ENCODE measurements at regions not wholly inside any gene's neighbourhood (a gene's known extent, or its start where the extent isn't known, plus 50 kb on each side); places are given as distances from the start of the nearest gene placed in this dataset.
"Not testable (repeated sequence)": the region's sequence is repeated elsewhere in the genome, so short reads cannot be mapped to it uniquely, and the experiment has no call there.

DNA sequence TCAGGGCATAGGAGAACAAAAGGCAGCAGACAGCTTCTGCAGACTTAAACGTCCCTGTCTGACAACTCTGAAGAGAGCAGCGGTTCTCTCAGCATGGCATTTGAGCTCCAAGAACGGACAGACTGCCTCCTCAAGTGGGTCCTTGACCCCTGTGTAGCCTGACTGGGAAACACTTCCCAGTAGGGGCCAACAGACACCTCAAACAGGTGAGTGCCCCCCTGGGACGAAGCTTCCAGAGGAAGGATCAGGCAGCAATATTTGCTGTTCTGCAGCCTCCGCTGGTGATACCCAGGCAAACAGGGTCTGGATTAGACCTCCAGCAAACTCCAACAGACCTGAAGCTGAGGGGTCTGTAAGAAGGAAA is 66.9 kb upstream of the NEDD9 start:
- DNase-seq (ENCODE audit: low read depth in 1 of 2, low spot score in 1 of 2), result not testable (repeated sequence)

GRCh38 chr6:11298651-11299420 is 66.4 kb upstream of the NEDD9 start:
- no peak for DNase-seq (ENCODE audit: low read depth in 1 of 2, low spot score in 1 of 2)

DNA sequence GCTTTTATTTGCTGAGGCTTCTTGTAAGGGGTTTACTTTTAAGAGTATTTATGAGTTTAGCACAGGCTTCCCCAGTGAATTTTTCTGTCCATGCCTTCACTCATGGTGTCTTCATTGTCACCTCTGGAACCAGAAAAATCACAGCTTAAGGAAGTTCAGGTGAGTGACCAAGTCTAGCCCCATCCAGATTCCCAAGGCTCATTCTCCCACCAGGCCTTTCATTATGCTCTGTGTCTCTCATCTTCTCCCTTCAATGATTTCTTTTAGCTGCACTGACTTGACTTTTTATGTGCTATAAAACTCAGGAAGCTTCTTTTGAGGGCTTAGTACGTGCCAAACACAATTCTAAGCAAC is 64.9 kb upstream of the NEDD9 start:
- DNase-seq (ENCODE audit: low read depth in 1 of 2, low spot score in 1 of 2), result no peak

DNA sequence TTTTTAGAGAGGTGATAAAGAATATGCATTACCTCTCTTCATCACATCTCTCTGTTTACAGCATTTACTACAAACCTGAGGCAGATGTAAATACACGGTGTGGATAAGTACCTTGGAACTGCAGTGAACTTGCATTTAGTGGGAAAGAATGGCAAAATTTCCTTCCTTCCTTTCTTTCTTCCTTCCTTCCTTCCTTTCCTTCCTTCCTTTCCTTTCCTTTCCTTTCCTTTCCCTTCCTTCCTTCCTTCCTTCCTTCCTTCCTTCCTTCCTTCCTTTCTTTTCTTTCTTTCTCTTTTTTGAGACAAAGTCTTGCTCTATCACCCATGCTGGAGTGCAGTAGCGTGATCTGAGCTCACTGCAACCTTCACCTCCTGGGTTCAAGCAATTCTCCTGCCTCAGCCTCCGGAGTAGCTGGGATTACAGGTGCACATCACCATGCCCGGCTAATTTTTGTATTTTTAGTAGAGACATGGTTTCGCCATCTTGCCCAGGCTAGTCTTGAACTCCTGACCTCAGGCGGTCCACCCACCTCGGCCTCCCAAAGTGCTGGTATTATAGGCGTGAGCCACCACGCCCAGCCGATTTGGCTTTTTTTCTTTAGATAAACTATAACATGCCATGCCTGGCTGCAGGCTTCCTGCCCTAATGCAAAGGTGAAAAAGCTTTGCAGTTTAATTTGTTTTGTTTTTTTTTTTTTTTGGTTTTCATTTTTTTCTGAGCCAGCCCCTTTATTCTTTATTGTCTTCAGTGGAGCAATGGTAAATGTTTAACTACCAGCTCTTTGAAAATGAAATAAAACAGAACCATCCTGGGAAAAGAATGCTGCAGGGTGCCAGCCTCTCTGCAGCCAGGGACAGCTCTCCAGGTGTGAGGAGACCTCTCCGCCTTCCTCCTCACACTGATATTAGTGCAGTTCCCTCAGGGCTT is 64.2 kb upstream of the NEDD9 start:
- no peak for DNase-seq (ENCODE audit: low read depth in 1 of 2, low spot score in 1 of 2)

GRCh38 chr6:11295969-11296368 is 63.5 kb upstream of the NEDD9 start:
- DNase-seq (ENCODE audit: low read depth in 1 of 2, low spot score in 1 of 2), result no peak

DNA sequence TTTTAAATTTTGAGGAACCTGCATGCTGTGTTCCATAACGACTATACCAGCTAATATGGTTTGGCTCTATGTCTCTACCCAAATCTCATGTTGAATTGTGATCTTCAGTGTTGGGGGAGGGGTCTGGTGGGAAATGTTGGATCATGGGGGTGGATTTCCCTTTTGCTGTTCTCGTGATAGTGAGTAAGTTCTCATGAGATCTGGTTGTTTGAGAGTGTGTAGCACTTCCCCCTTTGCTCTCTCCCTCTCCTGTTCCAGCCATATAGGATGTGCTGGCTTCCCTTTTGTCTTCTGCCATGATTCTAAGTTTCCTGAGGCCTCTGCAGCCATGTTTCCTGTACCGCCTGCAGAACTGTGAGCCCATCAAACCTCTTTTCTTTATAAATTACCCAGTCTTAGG is 61.8 kb upstream of the NEDD9 start:
- no peak for DNase-seq (ENCODE audit: low read depth in 1 of 2, low spot score in 1 of 2)

- DNase-seq (ENCODE audit: low read depth in 1 of 2, low spot score in 1 of 2), result no peak
Measured at GRCh38 chr6:11292594-11293236, 60.2 kb upstream of the NEDD9 start.

GRCh38 chr6:11292091-11292490 is 59.6 kb upstream of the NEDD9 start:
- DNase-seq (ENCODE audit: low read depth in 1 of 2, low spot score in 1 of 2), result no peak

GRCh38 chr6:11291582-11291981 is 59.1 kb upstream of the NEDD9 start:
- DNase-seq (ENCODE audit: low read depth in 1 of 2, low spot score in 1 of 2), result no peak

GRCh38 chr6:11290027-11290426 is 57.6 kb upstream of the NEDD9 start:
- DNase-seq (ENCODE audit: low read depth in 1 of 2, low spot score in 1 of 2), result no peak

DNA sequence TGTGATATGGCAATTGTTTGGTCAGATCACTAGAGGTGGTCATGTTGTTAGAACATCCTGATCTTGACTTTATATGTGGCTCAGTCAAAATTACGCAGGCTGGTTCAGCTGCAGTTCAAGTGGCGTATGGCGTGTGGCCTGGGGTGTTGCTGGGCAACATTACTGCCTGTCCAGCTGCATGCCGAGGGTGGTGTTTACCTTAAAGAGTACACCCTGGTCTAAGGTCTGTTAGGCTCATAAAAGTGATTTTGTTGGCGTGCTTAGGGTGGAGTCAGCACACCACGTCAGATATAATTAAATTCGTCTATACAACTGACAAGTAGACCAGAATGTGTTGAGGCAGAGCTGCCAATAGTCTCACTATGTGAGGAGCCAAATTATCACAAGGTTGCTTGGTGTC is 55.6 kb upstream of the NEDD9 start:
- DNase-seq (ENCODE audit: low read depth in 1 of 2, low spot score in 1 of 2), result no peak

DNA sequence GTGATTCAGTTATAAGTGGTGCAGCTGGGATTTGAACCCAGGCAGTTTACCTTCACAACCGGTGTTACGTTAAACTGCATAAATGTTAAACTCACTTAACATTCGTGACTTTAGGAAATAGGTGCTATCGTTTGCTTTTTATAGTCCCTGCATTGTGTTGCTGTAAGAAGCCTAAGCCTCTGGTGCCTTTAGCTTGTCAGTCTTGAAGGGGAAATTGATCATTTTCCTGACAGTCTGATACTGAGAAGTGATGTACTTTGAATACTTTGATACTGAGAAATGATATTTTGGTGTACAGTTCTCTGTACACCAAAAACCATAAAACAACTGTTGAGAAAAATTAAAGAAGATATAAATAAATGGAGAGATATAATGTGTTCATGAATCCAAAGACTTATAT is 52.5 kb upstream of the NEDD9 start:
- no peak for DNase-seq (ENCODE audit: low read depth in 1 of 2, low spot score in 1 of 2)

DNA sequence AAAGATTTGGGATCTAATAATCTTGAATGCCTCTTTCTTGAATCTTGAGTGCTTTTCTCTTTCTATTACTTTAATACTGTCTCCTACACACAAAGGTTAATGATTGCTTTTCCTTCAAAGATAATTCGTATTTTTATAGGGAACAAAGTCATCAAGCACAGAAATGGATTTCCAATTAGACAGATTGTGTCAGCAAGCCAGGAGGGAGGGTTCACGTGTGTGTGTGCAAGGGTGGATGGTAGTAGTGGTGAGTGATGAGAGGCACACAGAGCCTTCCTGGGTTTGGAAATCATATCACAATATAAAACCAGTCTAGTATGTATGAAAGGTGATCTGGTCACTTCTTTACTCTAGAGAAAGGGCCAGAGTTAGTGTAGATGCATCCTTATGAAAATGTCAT is 51.2 kb upstream of the NEDD9 start:
- no peak for DNase-seq (ENCODE audit: low read depth in 1 of 2, low spot score in 1 of 2)

- DNase-seq (ENCODE audit: low read depth in 1 of 2, low spot score in 1 of 2), result no peak
Measured at GRCh38 chr6:11282875-11283274, 50.4 kb upstream of the NEDD9 start.

All from activated CD4-positive, alpha-beta T cell treated with anti-CD3 and anti-CD28 coated beads, Interleukin-2, amount 50 U/mL, for 24 hours (primary cell).